DMS 273 (cell line): ENCODE measurements at regions not wholly inside any gene's neighbourhood (a gene's known extent, or its start where the extent isn't known, plus 50 kb on each side); places are given as distances from the start of the nearest gene placed in this dataset.
A peak's percentile ranks its signal among the peaks of the same experiment; 100 is the strongest.

ENCODE experiments used
- DNase-seq: peaks from one replicate; lab custom pipeline; 2025; ENCODE audit not compliant: unreplicated experiment; lab: John Stamatoyannopoulos, UW

GRCh38 chr14:50036637-50037036, 79.7 kb downstream of the VCPKMT start:
- DNase-seq: no peak

- DNase-seq: no peak
Observed at GRCh38 chr14:50037240-50037639, 79.1 kb downstream of the VCPKMT start.

- no peak for DNase-seq
Observed at GRCh38 chr14:50037852-50038251, 78.5 kb downstream of the VCPKMT start.

- DNase-seq: no peak
Observed at GRCh38 chr14:50038398-50039119, 77.8 kb downstream of the VCPKMT start.

- DNase-seq: no peak
Observed at GRCh38 chr14:50039120-50039517, 77.3 kb downstream of the VCPKMT start.

GRCh38 chr14:50039734-50040400, 76.5 kb downstream of the VCPKMT start:
- DNase-seq: no peak

- DNase-seq: no peak
Observed at GRCh38 chr14:50040401-50040775, 76.0 kb downstream of the VCPKMT start.

GRCh38 chr14:50040895-50041465, 75.4 kb downstream of the VCPKMT start:
- no peak for DNase-seq

GRCh38 chr14:50041980-50042379, 74.4 kb downstream of the VCPKMT start:
- DNase-seq: no peak

GRCh38 chr14:50044042-50044651, 72.2 kb downstream of the VCPKMT start:
- no peak for DNase-seq

- peak; percentile 32 for DNase-seq
Observed at GRCh38 chr14:50045039-50045711, 71.2 kb downstream of the VCPKMT start.

- no peak for DNase-seq
Observed at GRCh38 chr14:50045837-50046236, 70.5 kb downstream of the VCPKMT start.

GRCh38 chr14:50047274-50047676, 69.1 kb downstream of the VCPKMT start:
- no peak for DNase-seq

- DNase-seq: no peak
Observed at GRCh38 chr14:50049093-50049492, 67.3 kb downstream of the VCPKMT start.

GRCh38 chr14:50049703-50050570, 66.4 kb downstream of the VCPKMT start:
- no peak for DNase-seq

GRCh38 chr14:50051106-50051505, 65.3 kb downstream of the VCPKMT start:
- no peak for DNase-seq

- no peak for DNase-seq
Observed at GRCh38 chr14:50051706-50052105, 64.7 kb downstream of the VCPKMT start.

GRCh38 chr14:50052517-50052916, 63.9 kb downstream of the VCPKMT start:
- DNase-seq: no peak

GRCh38 chr14:50053935-50054334, 62.4 kb downstream of the VCPKMT start:
- no peak for DNase-seq

- DNase-seq: peak; percentile 17
Observed at GRCh38 chr14:50055461-50056228, 60.7 kb downstream of the VCPKMT start.
